Activated CD4-positive, alpha-beta T cell treated with anti-CD3 and anti-CD28 coated beads for 36 hours (primary cell): ENCODE measurements at regions not wholly inside any gene's neighbourhood (a gene's known extent, or its start where the extent isn't known, plus 50 kb on each side); places are given as distances from the start of the nearest gene placed in this dataset.

Experiments
- ATAC-seq: fragments of 200-7000 bp; cut with Tn5 transposase; one replicate; pipeline ENCODE4 v1.10.0; 2021; ENCODE audit warnings: mild to moderate bottlenecking, moderate library complexity
- CTCF ChIA-PET: fragments of 350-600 bp; sonication (Branson Sonifier 250); formaldehyde crosslinking; loops from one replicate; lab custom pipeline; 2021; ENCODE audit warnings: antibody characterized with exemption; lab: Charles Lee
- POLR2A ChIA-PET: fragments of 350-600 bp; sonication (Branson Sonifier 250); formaldehyde crosslinking; loops from one replicate; lab custom pipeline; 2021; ENCODE audit warnings: antibody characterized with exemption, inconsistent platforms; lab: Charles Lee
- DNase-seq: peaks from one replicate; pipeline ENCODE4 v3.0.0-alpha.2; 2020
- H3K27ac Mint-ChIP-seq: one replicate; pipeline ENCODE4 v1.8.0; 2021; ENCODE audit warnings: mixed read lengths
- H3K27me3 Mint-ChIP-seq: one replicate; pipeline ENCODE4 v1.8.0; 2021; ENCODE audit warnings: mixed read lengths
- H3K36me3 Mint-ChIP-seq: one replicate; pipeline ENCODE4 v1.8.0; 2021; ENCODE audit warnings: low read depth, mixed read lengths
- H3K4me1 Mint-ChIP-seq: one replicate; pipeline ENCODE4 v1.8.0; 2021; ENCODE audit warnings: mixed read lengths
- H3K4me3 Mint-ChIP-seq: one replicate; pipeline ENCODE4 v1.8.0; 2021; ENCODE audit warnings: mild to moderate bottlenecking, moderate library complexity, mixed read lengths
- H3K9me3 Mint-ChIP-seq: one replicate; pipeline ENCODE4 v1.8.0; 2021; ENCODE audit warnings: low read depth, mixed read lengths
- intact Hi-C, 2 experiments: fragments of 100-400 bp; cut with DNase I in 1 of 2; cut with micrococcal nuclease in 1 of 2; formaldehyde crosslinking; loops; one replicate each; pipeline versions ENCODE4 v1.14.2 to v1.15.1; 2022 to 2024; cut with DNase I, micrococcal nuclease

DNA sequence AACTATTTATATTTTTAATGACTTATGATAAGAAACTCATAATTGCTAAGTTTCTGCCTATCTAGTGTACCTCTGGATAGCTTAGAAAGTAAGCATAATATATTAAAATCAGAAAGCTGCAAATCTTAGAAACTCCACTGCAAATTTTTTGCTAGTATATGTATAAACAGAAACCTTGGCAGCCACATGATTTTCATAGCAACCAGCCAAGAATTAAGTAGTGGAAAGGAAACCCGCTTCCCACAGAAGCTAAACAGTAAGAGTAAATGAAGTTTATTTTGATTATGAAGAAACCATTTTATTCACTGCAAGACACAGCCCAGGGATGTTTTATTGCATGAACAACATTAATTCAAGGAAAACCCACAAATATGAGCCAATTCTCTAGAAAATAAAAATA is 872.5 kb upstream of the ADGRL3 start:
- ATAC-seq (no peak), DNase-seq (no peak)
- Mint-ChIP-seq H3K36me3 (no peaks in the 10 kb centered on the region), H3K27ac (no peak overlapping the region), H3K4me3 (no peak overlapping the region), H3K27me3 (no peaks in the 10 kb centered on the region), H3K9me3 (no peaks in the 10 kb centered on the region), H3K4me1 (no peaks in the 10 kb centered on the region)
- CTCF ChIA-PET: no interaction called here
- POLR2A ChIA-PET: no interaction called here
- intact Hi-C loops: no loop called here

DNA sequence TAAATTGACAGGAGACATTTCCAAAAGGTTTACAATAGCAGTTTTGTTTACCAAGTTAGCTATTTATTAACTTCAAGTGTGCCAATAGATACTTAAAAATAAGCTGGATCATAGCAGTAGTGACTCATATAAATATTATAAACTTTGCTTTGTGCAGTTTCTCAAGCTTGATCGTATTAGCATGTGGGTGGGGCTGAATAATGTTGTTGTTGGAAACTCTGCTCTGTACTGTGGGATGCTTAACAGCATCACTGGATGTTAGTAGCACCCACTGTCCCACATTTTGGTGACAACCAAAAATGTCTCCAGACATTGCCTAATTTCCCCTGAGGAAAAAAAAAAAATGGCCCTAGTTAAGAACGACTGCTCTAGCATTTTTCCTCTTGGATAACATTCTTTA is 855.2 kb upstream of the ADGRL3 start:
- no peaks in the 10 kb centered on the region for H3K4me1 Mint-ChIP-seq
- H3K9me3 Mint-ChIP-seq: peaks cover 4% of the 10 kb centered on the region
- no peak overlapping the region for H3K27ac Mint-ChIP-seq
- CTCF ChIA-PET: no interaction called here
- DNase-seq: no peak
- POLR2A ChIA-PET: no interaction called here
- intact Hi-C loops: no loop called here
- H3K36me3 Mint-ChIP-seq: no peaks in the 10 kb centered on the region
- no peak overlapping the region for H3K4me3 Mint-ChIP-seq
- no peak for ATAC-seq
- no peaks in the 10 kb centered on the region for H3K27me3 Mint-ChIP-seq

DNA sequence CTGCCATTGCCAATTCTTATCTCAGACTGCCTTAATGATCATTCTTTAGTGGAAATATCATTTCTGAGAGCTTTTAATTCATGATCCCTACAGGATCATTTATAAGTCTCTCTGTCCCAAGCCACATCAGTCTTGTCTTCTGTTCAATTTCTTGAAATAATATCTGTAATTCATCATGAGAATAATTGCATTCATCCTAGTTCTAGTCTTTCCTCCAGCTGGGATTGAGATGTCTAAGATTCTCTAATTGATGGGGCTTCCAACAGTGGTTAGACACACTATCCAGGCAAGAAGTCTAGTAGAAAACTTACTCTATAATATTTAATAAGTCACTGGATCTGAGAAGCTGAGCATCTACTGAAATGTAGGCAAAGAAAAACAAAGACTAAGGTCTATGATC is 854.7 kb upstream of the ADGRL3 start:
- H3K4me1 Mint-ChIP-seq: no peaks in the 10 kb centered on the region
- no peaks in the 10 kb centered on the region for H3K27me3 Mint-ChIP-seq
- ChIA-PET CTCF (no interaction called here), POLR2A (no interaction called here)
- intact Hi-C loops: no loop called here
- DNase-seq (no peak), ATAC-seq (no peak)
- no peak overlapping the region for H3K27ac Mint-ChIP-seq
- H3K9me3 Mint-ChIP-seq: peaks cover 4% of the 10 kb centered on the region
- no peak overlapping the region for H3K4me3 Mint-ChIP-seq
- H3K36me3 Mint-ChIP-seq: no peaks in the 10 kb centered on the region

DNA sequence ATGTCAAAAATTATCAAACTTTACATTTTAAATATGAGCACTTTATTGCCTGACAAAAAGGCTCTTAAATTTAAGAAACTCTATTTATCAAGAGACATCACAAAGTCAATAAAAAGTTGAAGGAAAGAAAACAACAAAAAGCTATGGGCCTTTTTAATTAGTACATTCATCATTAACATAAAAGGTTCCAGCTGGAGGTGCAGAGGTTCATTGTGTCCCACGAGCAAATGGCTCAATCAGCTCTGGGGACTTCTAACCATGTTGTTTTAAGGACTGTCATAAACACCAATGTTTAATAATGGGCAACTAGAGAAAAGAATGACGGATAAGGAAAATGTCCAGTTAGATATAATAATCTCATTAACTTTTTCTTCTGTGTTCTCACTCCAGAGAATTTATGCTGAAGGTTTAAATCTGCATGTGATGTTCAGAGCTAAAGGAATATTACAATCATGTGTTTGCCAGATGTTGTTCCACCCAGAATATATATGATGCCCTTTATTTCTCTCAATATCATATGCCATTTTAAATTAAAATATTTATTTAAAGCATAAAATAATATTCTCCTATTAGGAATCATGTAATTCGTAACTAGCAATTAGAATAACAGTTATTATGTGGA is 840.3 kb upstream of the ADGRL3 start:
- H3K27me3 Mint-ChIP-seq: no peaks in the 10 kb centered on the region
- no peak for ATAC-seq
- no peak overlapping the region for H3K4me3 Mint-ChIP-seq
- intact Hi-C loops: no loop called here
- no peak for DNase-seq
- no peaks in the 10 kb centered on the region for H3K4me1 Mint-ChIP-seq
- POLR2A ChIA-PET: no interaction called here
- peaks cover 18% of the 10 kb centered on the region for H3K9me3 Mint-ChIP-seq
- CTCF ChIA-PET: no interaction called here
- H3K36me3 Mint-ChIP-seq: no peaks in the 10 kb centered on the region
- no peak overlapping the region for H3K27ac Mint-ChIP-seq

DNA sequence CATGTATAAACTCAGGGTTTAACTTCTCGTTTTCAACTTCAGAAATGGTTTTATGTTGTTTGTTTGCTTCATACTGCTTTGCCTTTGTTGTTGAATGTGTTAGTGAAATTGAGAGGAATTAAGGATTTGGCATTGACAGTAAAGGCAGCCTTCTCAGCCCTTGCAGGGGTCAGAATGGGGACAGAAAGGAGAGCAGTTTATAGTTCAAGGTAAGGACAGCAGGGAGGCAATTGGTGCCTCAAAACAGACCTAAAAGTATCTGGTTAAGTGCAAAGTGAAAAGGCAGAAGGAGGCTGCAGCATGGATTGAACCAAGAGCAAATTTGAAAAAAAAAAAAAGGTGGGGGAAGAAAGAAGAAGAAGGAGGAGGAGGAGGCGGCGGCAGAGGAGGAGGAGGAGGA is 835.0 kb upstream of the ADGRL3 start:
- ChIA-PET CTCF (no interaction called here), POLR2A (no interaction called here)
- peaks cover 10% of the 10 kb centered on the region for H3K9me3 Mint-ChIP-seq
- H3K27me3 Mint-ChIP-seq: no peaks in the 10 kb centered on the region
- intact Hi-C loops: no loop called here
- no peaks in the 10 kb centered on the region for H3K36me3 Mint-ChIP-seq
- no peak overlapping the region for H3K4me3 Mint-ChIP-seq
- H3K27ac Mint-ChIP-seq: no peak overlapping the region
- ATAC-seq (no peak), DNase-seq (no peak)
- H3K4me1 Mint-ChIP-seq: no peaks in the 10 kb centered on the region

DNA sequence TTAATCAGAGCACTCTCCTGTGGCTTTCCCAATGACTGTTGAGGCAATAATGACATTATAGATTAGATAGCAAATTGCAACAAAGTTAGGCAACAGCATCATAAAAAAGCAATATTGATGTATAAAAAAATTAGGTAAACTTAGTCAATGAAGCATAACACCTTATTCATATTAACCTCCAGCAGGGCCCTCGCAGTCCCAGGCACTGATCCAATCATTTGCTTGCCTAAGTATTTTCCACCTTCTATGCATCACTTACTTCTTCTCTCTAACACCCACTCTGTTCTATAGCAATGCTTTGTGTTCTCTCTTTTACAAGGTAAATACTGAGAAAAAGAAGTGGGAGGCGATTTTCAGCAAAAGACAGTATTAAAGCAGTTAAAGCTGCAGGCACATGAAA is 833.5 kb upstream of the ADGRL3 start:
- ATAC-seq (no peak), DNase-seq (no peak)
- Mint-ChIP-seq H3K27ac (no peak overlapping the region), H3K4me3 (no peak overlapping the region), H3K9me3 (peaks cover 7% of the 10 kb centered on the region), H3K4me1 (no peaks in the 10 kb centered on the region), H3K36me3 (no peaks in the 10 kb centered on the region), H3K27me3 (no peaks in the 10 kb centered on the region)
- ChIA-PET CTCF (no interaction called here), POLR2A (no interaction called here)
- intact Hi-C loops: no loop called here

DNA sequence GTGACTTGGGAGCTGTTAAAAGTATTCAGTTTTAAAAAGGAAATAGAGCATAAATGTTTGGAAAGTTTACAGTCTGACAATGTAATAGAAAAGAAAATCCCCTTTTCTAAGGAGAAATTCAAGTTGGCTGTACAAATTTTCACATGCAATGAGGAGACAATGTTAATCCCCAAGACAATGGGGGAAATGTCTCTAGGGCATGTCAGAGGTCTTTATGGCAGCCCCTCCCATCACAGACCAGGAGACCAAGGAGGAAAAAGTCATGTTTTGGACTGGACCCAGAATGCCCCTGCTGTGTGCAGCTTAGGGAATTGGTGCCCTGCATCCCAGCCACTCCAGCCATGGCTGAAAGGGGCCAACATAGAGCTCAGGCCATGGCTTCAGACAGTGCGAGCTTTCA is 831.1 kb upstream of the ADGRL3 start:
- CTCF ChIA-PET: no interaction called here
- Mint-ChIP-seq H3K4me1 (no peaks in the 10 kb centered on the region), H3K4me3 (no peak overlapping the region), H3K36me3 (no peaks in the 10 kb centered on the region), H3K27ac (no peak overlapping the region), H3K9me3 (peaks cover 5% of the 10 kb centered on the region), H3K27me3 (no peaks in the 10 kb centered on the region)
- POLR2A ChIA-PET: no interaction called here
- DNase-seq: no peak
- intact Hi-C loops: no loop called here
- no peak for ATAC-seq

DNA sequence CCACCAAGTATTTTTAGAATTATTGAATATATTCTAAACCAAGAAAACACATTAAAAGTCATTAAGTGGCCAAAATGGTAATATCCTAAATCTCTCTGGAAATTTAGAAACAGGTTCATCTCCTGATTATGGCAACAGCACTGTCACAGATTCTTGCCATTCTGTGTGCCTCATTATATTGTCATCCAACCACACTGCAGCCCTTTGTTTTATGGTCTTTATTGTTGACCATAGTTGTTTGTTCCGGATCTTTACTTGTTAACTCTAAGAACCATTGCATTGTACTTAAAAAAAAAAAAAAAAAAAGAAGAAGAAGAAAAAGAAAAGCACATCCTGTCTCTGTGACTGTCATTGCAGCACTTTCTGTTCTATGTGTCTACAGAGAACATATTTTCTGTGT is 822.1 kb upstream of the ADGRL3 start:
- Mint-ChIP-seq H3K9me3 (peaks cover 6% of the 10 kb centered on the region), H3K4me3 (no peak overlapping the region), H3K27me3 (no peaks in the 10 kb centered on the region), H3K4me1 (no peaks in the 10 kb centered on the region), H3K36me3 (no peaks in the 10 kb centered on the region), H3K27ac (no peak overlapping the region)
- ATAC-seq: no peak
- ChIA-PET POLR2A (no interaction called here), CTCF (no interaction called here)
- DNase-seq: no peak
- intact Hi-C loops: no loop called here

DNA sequence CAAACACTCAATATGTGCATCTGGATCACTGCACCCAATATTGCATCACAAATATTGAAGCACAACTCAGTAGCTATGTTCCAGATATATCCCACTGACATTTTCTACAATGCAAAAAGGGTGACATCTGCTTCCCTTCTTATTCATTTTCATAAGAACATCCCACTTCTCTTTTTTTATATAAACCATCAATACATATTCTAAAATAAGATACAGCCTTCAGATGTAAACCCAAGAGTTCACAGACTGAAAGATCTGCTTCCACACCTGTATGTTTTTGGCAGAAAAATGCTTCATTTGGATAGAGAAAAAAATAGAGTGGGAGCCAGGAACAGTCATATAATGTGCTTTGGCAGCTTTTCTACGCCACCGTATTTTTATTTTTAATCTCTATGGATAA is 815.6 kb upstream of the ADGRL3 start:
- no peak for DNase-seq
- intact Hi-C loops: no loop called here
- no peaks in the 10 kb centered on the region for H3K4me1 Mint-ChIP-seq
- H3K36me3 Mint-ChIP-seq: no peaks in the 10 kb centered on the region
- H3K4me3 Mint-ChIP-seq: no peak overlapping the region
- H3K9me3 Mint-ChIP-seq: peaks cover 9% of the 10 kb centered on the region
- POLR2A ChIA-PET: no interaction called here
- no peak for ATAC-seq
- H3K27ac Mint-ChIP-seq: no peak overlapping the region
- CTCF ChIA-PET: no interaction called here
- no peaks in the 10 kb centered on the region for H3K27me3 Mint-ChIP-seq

DNA sequence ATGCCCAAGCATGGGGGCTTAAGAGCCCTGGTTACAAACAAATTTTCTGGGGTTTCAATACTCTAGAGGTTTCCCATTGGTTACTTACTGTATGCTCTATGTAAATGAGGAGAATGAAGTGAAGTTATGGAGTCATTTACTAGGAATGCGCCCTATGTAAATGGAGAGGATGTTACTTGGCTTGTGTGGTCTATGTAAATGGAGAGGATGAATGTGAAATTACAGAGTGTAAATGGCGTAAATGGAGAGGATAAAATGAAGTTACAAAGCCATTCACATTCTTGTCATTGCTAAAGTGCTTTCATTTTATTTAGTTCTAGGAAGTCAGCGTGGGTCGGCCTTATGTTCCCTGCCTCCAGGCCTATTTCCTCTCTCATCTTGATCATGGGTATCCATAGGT is 810.5 kb upstream of the ADGRL3 start:
- ATAC-seq (no peak), DNase-seq (no peak)
- intact Hi-C loops: no loop called here
- H3K27ac Mint-ChIP-seq: no peak overlapping the region
- POLR2A ChIA-PET: no interaction called here
- peaks cover 18% of the 10 kb centered on the region for H3K9me3 Mint-ChIP-seq
- CTCF ChIA-PET: no interaction called here
- H3K36me3 Mint-ChIP-seq: no peaks in the 10 kb centered on the region
- no peak overlapping the region for H3K4me3 Mint-ChIP-seq
- no peaks in the 10 kb centered on the region for H3K27me3 Mint-ChIP-seq
- no peaks in the 10 kb centered on the region for H3K4me1 Mint-ChIP-seq

DNA sequence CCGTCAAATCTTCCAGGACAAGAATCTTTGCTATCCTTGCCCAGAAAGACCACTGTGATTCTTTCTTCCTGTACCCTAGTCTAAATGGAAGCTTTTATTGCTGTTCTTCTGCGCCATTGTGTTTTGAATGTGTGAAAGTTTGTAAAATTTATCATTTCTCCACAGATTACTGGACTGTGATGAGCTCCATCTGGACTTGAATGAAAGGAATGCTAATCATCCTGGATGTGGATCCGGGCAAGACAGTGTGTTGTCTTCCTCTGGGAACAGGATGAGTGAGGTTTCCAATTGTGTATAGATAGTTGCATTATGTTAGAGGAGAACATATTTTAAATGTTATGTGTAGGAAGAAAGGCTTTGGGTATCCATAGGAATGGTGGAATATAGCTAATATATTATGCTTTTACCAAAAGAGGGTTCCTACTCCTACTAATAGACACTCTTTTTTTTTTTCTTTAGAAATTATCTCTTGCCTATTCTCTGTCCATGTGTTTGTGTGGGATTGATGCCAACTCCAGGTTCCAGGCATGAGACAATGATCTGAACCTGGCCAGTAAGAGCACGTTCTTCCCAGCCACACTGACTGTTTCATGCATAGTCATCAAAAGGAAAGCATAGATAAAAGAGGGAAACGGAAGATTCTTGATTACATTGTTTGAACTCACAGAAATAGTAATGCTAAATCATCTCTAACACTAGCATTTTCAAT is 803.6 kb upstream of the ADGRL3 start:
- ChIA-PET CTCF (no interaction called here), POLR2A (no interaction called here)
- intact Hi-C loops: no loop called here
- no peak for DNase-seq
- no peak overlapping the region for H3K27ac Mint-ChIP-seq
- H3K36me3 Mint-ChIP-seq: no peaks in the 10 kb centered on the region
- no peaks in the 10 kb centered on the region for H3K27me3 Mint-ChIP-seq
- H3K4me3 Mint-ChIP-seq: no peak overlapping the region
- ATAC-seq: no peak
- H3K4me1 Mint-ChIP-seq: no peaks in the 10 kb centered on the region
- peaks cover 15% of the 10 kb centered on the region for H3K9me3 Mint-ChIP-seq

DNA sequence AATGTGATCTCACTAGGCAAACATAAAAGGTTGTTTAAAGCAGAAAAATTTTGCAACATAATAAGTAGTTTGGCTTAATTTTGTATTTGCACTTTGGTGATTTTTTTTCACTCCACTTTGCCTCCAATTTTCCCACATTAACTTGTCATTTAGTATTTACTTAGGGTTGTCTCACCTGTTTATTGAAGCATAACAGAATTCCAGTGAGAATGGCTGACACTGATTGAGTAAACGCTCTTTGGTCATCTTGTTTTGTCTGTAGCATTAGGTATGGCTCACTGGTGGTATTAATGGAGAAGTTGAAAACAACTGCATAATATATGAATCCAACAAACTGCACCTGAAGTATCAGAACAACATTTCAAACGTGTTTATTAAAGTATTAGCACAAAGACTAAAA is 799.5 kb upstream of the ADGRL3 start:
- H3K4me1 Mint-ChIP-seq: no peaks in the 10 kb centered on the region
- no peaks in the 10 kb centered on the region for H3K27me3 Mint-ChIP-seq
- no peak overlapping the region for H3K4me3 Mint-ChIP-seq
- POLR2A ChIA-PET: no interaction called here
- intact Hi-C loops: no loop called here
- H3K27ac Mint-ChIP-seq: no peak overlapping the region
- peaks cover 11% of the 10 kb centered on the region for H3K9me3 Mint-ChIP-seq
- ATAC-seq (no peak), DNase-seq (no peak)
- CTCF ChIA-PET: no interaction called here
- no peaks in the 10 kb centered on the region for H3K36me3 Mint-ChIP-seq
